Caco-2 (cell line): ENCODE measurements at regions not wholly inside any gene's neighbourhood (a gene's known extent, or its start where the extent isn't known, plus 50 kb on each side); places are given as distances from the start of the nearest gene placed in this dataset.

Experiments
- BruUV-seq: library from RNA; stranded (reverse); fragments of 400-500 nt; replicated peaks from 2 replicates; lab custom pipeline; 2021; lab: Mats Ljungman, UMichigan
- CTCF ChIA-PET: fragments of 300-600 bp; sonication (Branson Sonifier 250); formaldehyde crosslinking; loops from one replicate; lab custom pipeline; 2022; ENCODE audit warnings: antibody characterized with exemption; lab: Charles Lee
- POLR2A ChIA-PET: fragments of 300-600 bp; sonication (Branson Sonifier 250); formaldehyde crosslinking; loops from one replicate; lab custom pipeline; 2022; ENCODE audit warnings: antibody characterized with exemption; lab: Charles Lee
- DNase-seq, 2 experiments: peaks; one replicate each; pipeline versions ENCODE4 v3.0.0 to v3.0.0-alpha.2; 2020 to 2022
- H3K27me3 ChIP-seq: replicated peaks from 2 replicates; pipeline ENCODE4 v1.6.0; 2011; ENCODE audit warnings: low read length; ENCODE audit not compliant: control insufficient read depth, insufficient read depth
- H3K36me3 ChIP-seq: 2 replicates; pipeline ENCODE4 v1.5.1; 2011; ENCODE audit warnings: low read length; ENCODE audit not compliant: control insufficient read depth, insufficient read depth
- H3K4me1 ChIP-seq: fragments of 250-450 bp; sonication (Bioruptor Pico); 2 replicates; pipeline ENCODE4 v1.5.1; 2020; ENCODE audit warnings: mild to moderate bottlenecking
- H3K4me3 ChIP-seq: 2 replicates; pipeline ENCODE4 v1.5.1; 2011; ENCODE audit warnings: low read depth, mild to moderate bottlenecking, control low read depth, low read length
- H3K9me3 ChIP-seq: fragments of 250-450 bp; sonication (Bioruptor Pico); 2 replicates; pipeline ENCODE4 v1.5.1; 2020; ENCODE audit warnings: mild to moderate bottlenecking, moderate library complexity
- H3K27ac Mint-ChIP-seq: one replicate; pipeline ENCODE4 v1.8.0; 2022; ENCODE audit warnings: mixed read lengths; ENCODE audit not compliant: unreplicated experiment
- H3K27me3 Mint-ChIP-seq: one replicate; pipeline ENCODE4 v1.8.0; 2022; ENCODE audit warnings: mixed read lengths; ENCODE audit not compliant: insufficient read depth, unreplicated experiment
- H3K36me3 Mint-ChIP-seq: one replicate; pipeline ENCODE4 v1.8.0; 2022; ENCODE audit warnings: mild to moderate bottlenecking, mixed read lengths; ENCODE audit not compliant: insufficient read depth, unreplicated experiment
- H3K4me1 Mint-ChIP-seq: one replicate; pipeline ENCODE4 v1.8.0; 2022; ENCODE audit warnings: low read depth, mixed read lengths; ENCODE audit not compliant: unreplicated experiment
- H3K4me3 Mint-ChIP-seq: one replicate; pipeline ENCODE4 v1.8.0; 2022; ENCODE audit warnings: mild to moderate bottlenecking, moderate library complexity, mixed read lengths; ENCODE audit not compliant: unreplicated experiment
- H3K9me3 Mint-ChIP-seq: one replicate; pipeline ENCODE4 v1.8.0; 2022; ENCODE audit warnings: mixed read lengths; ENCODE audit not compliant: unreplicated experiment
- CTCF ChIP-seq, 2 experiments: fragments of 200-600 bp in 1 of 2; IDR thresholded peaks; 1 replicate in 1 of 2; 2 replicates in 1 of 2; pipeline versions ENCODE4 v1.5.1 to v1.8.0; 2011 to 2022; ENCODE audit warnings: antibody characterized with exemption in 1 of 2, control low read depth in 1 of 2, inconsistent platforms in 1 of 2, low read depth in 1 of 2, low read length in 1 of 2, mild to moderate bottlenecking in 1 of 2, moderate library complexity in 1 of 2; ENCODE audit not compliant: insufficient read depth in 1 of 2, severe bottlenecking in 1 of 2, unreplicated experiment in 1 of 2
- intact Hi-C: fragments of 100-400 bp; cut with micrococcal nuclease; formaldehyde crosslinking; loops from one replicate; pipeline ENCODE4 v1.10.0; 2022; ENCODE audit not compliant: unreplicated experiment

GRCh38 chr2:238712011-238712410 is 135.9 kb upstream of the TWIST2 start:
- no peaks in the 10 kb centered on the region for H3K27me3 ChIP-seq
- POLR2A ChIA-PET = no interaction called here
- no peak overlapping the region for H3K4me3 ChIP-seq
- no peak for DNase-seq
- H3K9me3 ChIP-seq = no peaks in the 10 kb centered on the region
- H3K36me3 ChIP-seq = no peaks in the 10 kb centered on the region
- Mint-ChIP-seq H3K9me3 (no peaks in the 10 kb centered on the region), H3K27ac (no peak overlapping the region), H3K27me3 (peaks cover 6% of the 10 kb centered on the region), H3K4me1 (no peaks in the 10 kb centered on the region), H3K36me3 (no peaks in the 10 kb centered on the region), H3K4me3 (no peak overlapping the region)
- no peaks in the 10 kb centered on the region for H3K4me1 ChIP-seq
- no peak for TF ChIP-seq CTCF (IDR thresholded peaks at IDR 0.05; ENCODE audit: insufficient read depth in 1 of 2, low read depth in 1 of 2, low read length in 1 of 2, severe bottlenecking in 1 of 2, unreplicated experiment in 1 of 2)
- intact Hi-C loops = no loop called here
- CTCF ChIA-PET = no interaction called here
- no TSS peak for BruUV-seq

- Mint-ChIP-seq H3K27ac (no peak overlapping the region), H3K4me1 (no peaks in the 10 kb centered on the region), H3K27me3 (peaks cover 3% of the 10 kb centered on the region), H3K36me3 (no peaks in the 10 kb centered on the region), H3K9me3 (no peaks in the 10 kb centered on the region), H3K4me3 (no peak overlapping the region)
- no peaks in the 10 kb centered on the region for H3K27me3 ChIP-seq
- H3K4me1 ChIP-seq = no peaks in the 10 kb centered on the region
- intact Hi-C loops = no loop called here
- POLR2A ChIA-PET = no interaction called here
- CTCF ChIA-PET = no interaction called here
- H3K9me3 ChIP-seq = no peaks in the 10 kb centered on the region
- no peak for DNase-seq
- no TSS peak for BruUV-seq
- no peak for TF ChIP-seq CTCF (IDR thresholded peaks at IDR 0.05; ENCODE audit: insufficient read depth in 1 of 2, low read depth in 1 of 2, low read length in 1 of 2, severe bottlenecking in 1 of 2, unreplicated experiment in 1 of 2)
- no peak overlapping the region for H3K4me3 ChIP-seq
- H3K36me3 ChIP-seq = no peaks in the 10 kb centered on the region
These were observed 134.6 kb upstream of the TWIST2 start for GRCh38 chr2:238713198-238713826.

- BruUV-seq = no TSS peak
- POLR2A ChIA-PET = no interaction called here
- no peak for DNase-seq
- Histone ChIP-seq H3K4me3 (no peak overlapping the region), H3K9me3 (no peaks in the 10 kb centered on the region), H3K4me1 (no peaks in the 10 kb centered on the region), H3K36me3 (no peaks in the 10 kb centered on the region), H3K27me3 (no peaks in the 10 kb centered on the region)
- Mint-ChIP-seq H3K27me3 (peaks cover 3% of the 10 kb centered on the region), H3K4me3 (no peak overlapping the region), H3K4me1 (no peaks in the 10 kb centered on the region), H3K36me3 (no peaks in the 10 kb centered on the region), H3K27ac (no peak overlapping the region), H3K9me3 (no peaks in the 10 kb centered on the region)
- CTCF ChIA-PET = no interaction called here
- intact Hi-C loops = no loop called here
- TF ChIP-seq CTCF (IDR thresholded peaks at IDR 0.05; ENCODE audit: insufficient read depth in 1 of 2, low read depth in 1 of 2, low read length in 1 of 2, severe bottlenecking in 1 of 2, unreplicated experiment in 1 of 2) = no peak
These were observed 133.8 kb upstream of the TWIST2 start for GRCh38 chr2:238714038-238714528.
